NCI-H2196 treated with DMSO at 0.1 percent for 48 hours (cell line): ENCODE measurements at regions not wholly inside any gene's neighbourhood (a gene's known extent, or its start where the extent isn't known, plus 50 kb on each side); places are given as distances from the start of the nearest gene placed in this dataset.

Experiments used
- DNase-seq: peaks from one replicate; lab custom pipeline; 2025; ENCODE audit not compliant: unreplicated experiment; lab: John Stamatoyannopoulos, UW

- no peak for DNase-seq
These were observed 520.7 kb downstream of the EIPR1 start for GRCh38 chr2:2856723-2857415.

GRCh38 chr2:2855297-2855696, 522.3 kb downstream of the EIPR1 start:
- no peak for DNase-seq

- no peak for DNase-seq
These were observed 522.3 kb upstream of the MYT1L start for GRCh38 chr2:2853346-2853745.

GRCh38 chr2:2851806-2852777, 521.0 kb upstream of the MYT1L start:
- DNase-seq, result no peak

GRCh38 chr2:2851316-2851715, 520.2 kb upstream of the MYT1L start:
- no peak for DNase-seq

GRCh38 chr2:2850859-2851258, 519.8 kb upstream of the MYT1L start:
- no peak for DNase-seq

GRCh38 chr2:2850218-2850755, 519.2 kb upstream of the MYT1L start:
- no peak for DNase-seq

- DNase-seq, result no peak
These were observed 518.6 kb upstream of the MYT1L start for GRCh38 chr2:2849464-2850217.

GRCh38 chr2:2848621-2849333, 517.7 kb upstream of the MYT1L start:
- peak; percentile 70 for DNase-seq

- DNase-seq, result no peak
These were observed 517.1 kb upstream of the MYT1L start for GRCh38 chr2:2848198-2848597.

- peak; percentile 76 for DNase-seq
These were observed 516.2 kb upstream of the MYT1L start for GRCh38 chr2:2847209-2847676.

- peak; percentile 100 for DNase-seq
These were observed 515.5 kb upstream of the MYT1L start for GRCh38 chr2:2846332-2847208.

GRCh38 chr2:2845806-2846315, 514.8 kb upstream of the MYT1L start:
- DNase-seq, result peak; percentile 63

GRCh38 chr2:2845267-2845666, 514.2 kb upstream of the MYT1L start:
- DNase-seq, result no peak

- DNase-seq, result no peak
These were observed 513.0 kb upstream of the MYT1L start for GRCh38 chr2:2843969-2844548.

GRCh38 chr2:2842466-2842865, 511.4 kb upstream of the MYT1L start:
- no peak for DNase-seq

- no peak for DNase-seq
These were observed 509.7 kb upstream of the MYT1L start for GRCh38 chr2:2840681-2841300.

GRCh38 chr2:2839782-2840531, 508.9 kb upstream of the MYT1L start:
- no peak for DNase-seq
